IMR-90 (cell line): ENCODE measurements at regions not wholly inside any gene's neighbourhood (a gene's known extent, or its start where the extent isn't known, plus 50 kb on each side); places are given as distances from the start of the nearest gene placed in this dataset.

Source experiments
- ATAC-seq: fragments of 200-7000 bp; cut with Tn5 transposase; 2 replicates; pipeline ENCODE4 v1.9.1; 2020; ENCODE audit warnings: low read depth, mild to moderate bottlenecking, moderate library complexity
- BruUV-seq: library from RNA; stranded (reverse); fragments of 400-500 nt; replicated peaks from 2 replicates; lab custom pipeline; 2021; lab: Mats Ljungman, UMichigan
- CTCF ChIA-PET: fragments of 300-600 bp; formaldehyde crosslinking; extraction: SDS; loops from one replicate; lab custom pipeline; 2021; ENCODE audit warnings: antibody characterized with exemption; lab: Yijun Ruan, JAX
- POLR2A ChIA-PET: fragments of 300-600 bp; sonication (Branson Sonifier 250); formaldehyde crosslinking; loops from one replicate; lab custom pipeline; 2022; ENCODE audit warnings: antibody characterized with exemption; ENCODE audit not compliant: unreplicated experiment; lab: Charles Lee
- DNase-seq: peaks from one replicate; pipeline ENCODE4 v3.0.0; 2013
- H2AFZ ChIP-seq: replicated peaks from 2 replicates; pipeline ENCODE3; 2013; ENCODE audit warnings: low read length, mild to moderate bottlenecking; ENCODE audit not compliant: poor library complexity
- H2AK5ac ChIP-seq: 2 replicates; pipeline ENCODE4 v1.6.1; 2013; ENCODE audit warnings: low read depth, low read length, inconsistent platforms
- H2AK9ac ChIP-seq: replicated peaks from 2 replicates; pipeline ENCODE3; 2013; ENCODE audit warnings: mild to moderate bottlenecking, low read depth, low read length, moderate library complexity; ENCODE audit not compliant: poor library complexity
- H2BK120ac ChIP-seq: 2 replicates; pipeline ENCODE4 v1.6.1; 2013; ENCODE audit warnings: low read depth, low read length, inconsistent platforms
- H2BK15ac ChIP-seq: 3 replicates; pipeline ENCODE4 v1.6.1; 2013; ENCODE audit warnings: low read depth, low read length, inconsistent platforms
- H2BK20ac ChIP-seq: 2 replicates; pipeline ENCODE4 v1.6.1; 2013; ENCODE audit warnings: low read depth, mild to moderate bottlenecking, inconsistent platforms, low read length, moderate library complexity
- H2BK5ac ChIP-seq: 2 replicates; pipeline ENCODE4 v1.6.1; 2013; ENCODE audit warnings: mild to moderate bottlenecking, low read depth, low read length, inconsistent platforms; ENCODE audit not compliant: poor library complexity, severe bottlenecking
- H3K14ac ChIP-seq: replicated peaks from 2 replicates; pipeline ENCODE4 v1.6.1; 2013; ENCODE audit warnings: low read depth, low read length, inconsistent platforms
- H3K18ac ChIP-seq: 2 replicates; pipeline ENCODE4 v1.6.1; 2013; ENCODE audit warnings: low read depth, low read length, control low read depth
- H3K23ac ChIP-seq: 2 replicates; pipeline ENCODE4 v1.6.1; 2013; ENCODE audit warnings: low read depth, low read length, inconsistent platforms
- H3K27ac ChIP-seq: 2 replicates; pipeline ENCODE4 v1.5.1; 2013; ENCODE audit warnings: mild to moderate bottlenecking, control low read depth, low read length; ENCODE audit not compliant: insufficient read depth
- H3K27me3 ChIP-seq: 2 replicates; pipeline ENCODE4 v1.6.1; 2013; ENCODE audit warnings: low read length; ENCODE audit not compliant: control insufficient read depth, insufficient read depth
- H3K36me3 ChIP-seq: 2 replicates; pipeline ENCODE4 v1.6.1; 2013; ENCODE audit warnings: low read length, mixed read lengths; ENCODE audit not compliant: control insufficient read depth, insufficient read depth
- H3K4ac ChIP-seq: 2 replicates; pipeline ENCODE4 v1.6.1; 2013; ENCODE audit warnings: low read depth, low read length, inconsistent platforms
- H3K4me1 ChIP-seq: 2 replicates; pipeline ENCODE4 v1.6.1; 2013; ENCODE audit warnings: low read length, mixed read lengths; ENCODE audit not compliant: control insufficient read depth, insufficient read depth
- H3K4me2 ChIP-seq: 2 replicates; pipeline ENCODE4 v1.6.1; 2013; ENCODE audit warnings: low read depth, mild to moderate bottlenecking, control low read depth, low read length, moderate library complexity
- H3K4me3 ChIP-seq: 2 replicates; pipeline ENCODE4 v1.5.1; 2013; ENCODE audit warnings: low read depth, mild to moderate bottlenecking, control low read depth, low read length, moderate library complexity; ENCODE audit not compliant: insufficient read depth
- H3K56ac ChIP-seq: 2 replicates; pipeline ENCODE4 v1.6.1; 2013; ENCODE audit warnings: low read length, inconsistent platforms; ENCODE audit not compliant: insufficient read depth; ENCODE audit errors: extremely low read depth
- H3K79me1 ChIP-seq, 2 experiments: 2 replicates each; pipeline ENCODE4 v1.6.1; 2013; ENCODE audit warnings: low read length in 2 of 2, inconsistent platforms in 1 of 2, low read depth in 1 of 2
- H3K9ac ChIP-seq: 2 replicates; pipeline ENCODE4 v1.6.1; 2013; ENCODE audit warnings: low read depth, low read length, control low read depth
- H3K9me1 ChIP-seq: 2 replicates; pipeline ENCODE4 v1.6.1; 2013; ENCODE audit warnings: low read length, inconsistent platforms; ENCODE audit not compliant: insufficient read depth
- H3K9me3 ChIP-seq: 2 replicates; pipeline ENCODE4 v1.6.1; 2013; ENCODE audit warnings: low read length; ENCODE audit not compliant: control insufficient read depth, insufficient read depth
- H4K20me1 ChIP-seq: 2 replicates; pipeline ENCODE4 v1.6.1; 2013; ENCODE audit warnings: low read length, inconsistent platforms; ENCODE audit not compliant: insufficient read depth
- H4K5ac ChIP-seq: 2 replicates; pipeline ENCODE4 v1.6.1; 2013; ENCODE audit warnings: mild to moderate bottlenecking, low read depth, low read length, control low read depth
- H4K8ac ChIP-seq, 2 experiments: 2 replicates each; pipeline ENCODE4 v1.6.1; 2013; ENCODE audit warnings: low read depth in 2 of 2, low read length in 2 of 2, control low read depth in 1 of 2, inconsistent platforms in 1 of 2
- H4K91ac ChIP-seq: 2 replicates; pipeline ENCODE4 v1.6.1; 2013; ENCODE audit warnings: low read depth, low read length, inconsistent platforms; ENCODE audit not compliant: insufficient read depth
- BHLHE40 ChIP-seq: fragments of 150-350 bp; IDR thresholded peaks from 2 replicates; pipeline ENCODE4 v1.6.1; 2016; ENCODE audit warnings: mild to moderate bottlenecking, low read depth, low read length
- CHD1 ChIP-seq: IDR thresholded peaks from 2 replicates; pipeline ENCODE4 v1.6.1; 2012; ENCODE audit warnings: low read depth, low read length, improper control_type of control experiment
- FOS ChIP-seq: fragments of 150-350 bp; IDR thresholded peaks from 2 replicates; pipeline ENCODE4 v1.6.1; 2016; ENCODE audit warnings: low read depth, low read length
- MAFK ChIP-seq: IDR thresholded peaks from 2 replicates; pipeline ENCODE4 v1.6.1; 2012; ENCODE audit warnings: low read depth, low read length, improper control_type of control experiment
- MAZ ChIP-seq: IDR thresholded peaks from 2 replicates; pipeline ENCODE4 v1.6.1; 2012; ENCODE audit warnings: low read depth, mild to moderate bottlenecking, low read length, improper control_type of control experiment, moderate library complexity, borderline replicate concordance
- POLR2A ChIP-seq: IDR thresholded peaks from 2 replicates; pipeline ENCODE4 v1.6.1; 2012; ENCODE audit warnings: mild to moderate bottlenecking, low read depth, low read length
- RAD21 ChIP-seq: IDR thresholded peaks from 2 replicates; pipeline ENCODE4 v1.6.1; 2012; ENCODE audit warnings: low read length, improper control_type of control experiment
- WGBS, 2 experiments: methylation state at CpG; one replicate each; pipeline versions ENCODE4 v1.1.5 to v1.1.7; 2013; ENCODE audit warnings: missing lambda C conversion rate in 2 of 2; ENCODE audit not compliant: insufficient read length in 1 of 2; ENCODE audit errors: extremely low coverage in 2 of 2; 5-methylcytosine and 5-hydroxymethylcytosine counted together
- dilution Hi-C: fragments of 300-500 bp; cut with HindIII; formaldehyde crosslinking; loops from one replicate; pipeline ENCODE4 v1.14.3; 2018; ENCODE audit warnings: low sequenced_read_pairs; ENCODE audit not compliant: unreplicated experiment
- in situ Hi-C: fragments of 300-500 bp; cut with MboI; formaldehyde crosslinking; loops from 3 replicates; pipeline ENCODE4 v1.14.3; 2019; ENCODE audit warnings: low sequenced_read_pairs, inconsistent platforms, mixed read lengths
- intact Hi-C: fragments of 100-400 bp; cut with micrococcal nuclease; formaldehyde crosslinking; loops from 2 replicates; pipeline ENCODE4 v1.10.0; 2022
- TF ChIP-seq, protein P1 (sequence below): fragments of 150-350 bp; IDR thresholded peaks from 2 replicates; pipeline ENCODE4 v1.6.1; 2016; ENCODE audit warnings: low read depth, mild to moderate bottlenecking, low read length, moderate library complexity, borderline replicate concordance

- no peak overlapping the region for H3K23ac ChIP-seq
- no peak overlapping the region for H3K18ac ChIP-seq
- H2BK120ac ChIP-seq: no peak overlapping the region
- dilution Hi-C loops (no loop called here), intact Hi-C loops (loop anchor here (2.0 kb wide), 1 partner anchor 65 kb away; no protein-coding TSS in a partner anchor), in situ Hi-C loops (no loop called here)
- H3K27me3 ChIP-seq: no peaks in the 10 kb centered on the region
- 64% methylated on average over 2 of the region's 7 CpGs; no CpG with 5 or more reads in 1 of the 2 experiments for WGBS, 2 experiments
- ChIA-PET CTCF (interaction anchor here (1.0 kb wide), 1 partner anchor 117 kb away, joined by 4 read pairs; no protein-coding TSS in a partner anchor), POLR2A (no interaction called here)
- peak overlapping the region; percentile 26 for H2AFZ ChIP-seq
- H4K20me1 ChIP-seq: no peaks in the 10 kb centered on the region
- H3K36me3 ChIP-seq: no peaks in the 10 kb centered on the region
- H4K8ac ChIP-seq: no peak overlapping the region
- H3K56ac ChIP-seq: no peak overlapping the region
- peaks cover 5% of the 10 kb centered on the region; the same call in 1 of the 2 replicates for H3K4me1 ChIP-seq
- no peaks in the 10 kb centered on the region for H3K79me1 ChIP-seq
- no peak overlapping the region for H4K5ac ChIP-seq
- no peak for DNase-seq
- peaks cover 5% of the 10 kb centered on the region; the same call in 1 of the 2 replicates for H3K9me3 ChIP-seq
- 0 out of 2 replicates have a peak, but pooled peaks cover 4% of the 10 kb centered on the region for H3K9me1 ChIP-seq
- H3K9ac ChIP-seq: no peak overlapping the region
- no peak overlapping the region for H3K27ac ChIP-seq
- TF ChIP-seq RAD21 (no peak), CHD1 (no peak), MAZ (no peak), BHLHE40 (no peak), MAFK (no peak), POLR2A (no peak), FOS (no peak)
- TF ChIP-seq, protein P1, sequence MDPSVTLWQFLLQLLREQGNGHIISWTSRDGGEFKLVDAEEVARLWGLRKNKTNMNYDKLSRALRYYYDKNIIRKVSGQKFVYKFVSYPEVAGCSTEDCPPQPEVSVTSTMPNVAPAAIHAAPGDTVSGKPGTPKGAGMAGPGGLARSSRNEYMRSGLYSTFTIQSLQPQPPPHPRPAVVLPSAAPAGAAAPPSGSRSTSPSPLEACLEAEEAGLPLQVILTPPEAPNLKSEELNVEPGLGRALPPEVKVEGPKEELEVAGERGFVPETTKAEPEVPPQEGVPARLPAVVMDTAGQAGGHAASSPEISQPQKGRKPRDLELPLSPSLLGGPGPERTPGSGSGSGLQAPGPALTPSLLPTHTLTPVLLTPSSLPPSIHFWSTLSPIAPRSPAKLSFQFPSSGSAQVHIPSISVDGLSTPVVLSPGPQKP: no peak
- no peak for ATAC-seq
- no peak overlapping the region for H3K4me3 ChIP-seq
- H3K4ac ChIP-seq: no peak overlapping the region
- peak overlapping the region; percentile 52 for H3K14ac ChIP-seq
- no peak overlapping the region; the same call in 1 of the 2 replicates for H2AK5ac ChIP-seq
- H2BK20ac ChIP-seq: no peak overlapping the region
- no peak overlapping the region for H2AK9ac ChIP-seq
- no peak overlapping the region for H4K91ac ChIP-seq
- H2BK15ac ChIP-seq: no peak overlapping the region
- H3K4me2 ChIP-seq: no peak overlapping the region
- H2BK5ac ChIP-seq: no peak overlapping the region
- BruUV-seq: no TSS peak
Measured at GRCh38 chr9:91032121-91032531, 230.5 kb downstream of the SYK start.
